ENCODE measurements at regions not wholly inside any gene's neighbourhood (a gene's known extent, or its start where the extent isn't known, plus 50 kb on each side); places are given as distances from the start of the nearest gene placed in this dataset.

- no peak for DNase-seq (ENCODE audit: low read depth)
Measured at GRCh38 chr1:209328196-209328595, 255.3 kb upstream of the CAMK1G start.

- no peak for DNase-seq (ENCODE audit: low read depth)
Measured at GRCh38 chr1:209335178-209335577, 248.3 kb upstream of the CAMK1G start.

GRCh38 chr1:209341146-209341545 lies 242.4 kb upstream of the CAMK1G start:
- DNase-seq (ENCODE audit: low read depth) = no peak

- DNase-seq (ENCODE audit: low read depth) = no peak
Measured at GRCh38 chr1:209341673-209342420, 241.7 kb upstream of the CAMK1G start.

- no peak for DNase-seq (ENCODE audit: low read depth)
Measured at GRCh38 chr1:209342441-209343175, 240.9 kb upstream of the CAMK1G start.

- DNase-seq (ENCODE audit: low read depth) = no peak
Measured at GRCh38 chr1:209343511-209343910, 240.0 kb upstream of the CAMK1G start.

DNA sequence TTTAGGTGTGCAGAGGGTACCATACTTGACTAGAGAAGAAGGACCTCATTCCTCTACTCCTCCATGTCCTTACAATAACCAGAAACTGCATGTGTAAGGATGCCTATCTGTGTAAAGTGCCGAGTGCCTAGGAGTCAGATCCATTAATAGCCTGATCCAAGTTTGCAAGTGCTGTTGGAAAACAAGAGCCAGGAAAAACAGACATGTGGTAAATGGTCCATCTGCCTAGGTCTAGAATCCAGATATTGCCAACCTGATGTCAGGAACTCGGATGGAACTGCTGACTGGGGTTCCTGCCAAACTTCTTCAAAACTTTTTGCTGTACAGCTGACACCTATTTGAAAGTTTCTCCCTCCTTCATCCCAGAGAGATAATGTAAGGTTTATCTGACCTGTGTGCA lies 239.4 kb upstream of the CAMK1G start:
- no peak for DNase-seq (ENCODE audit: low read depth)

DNA sequence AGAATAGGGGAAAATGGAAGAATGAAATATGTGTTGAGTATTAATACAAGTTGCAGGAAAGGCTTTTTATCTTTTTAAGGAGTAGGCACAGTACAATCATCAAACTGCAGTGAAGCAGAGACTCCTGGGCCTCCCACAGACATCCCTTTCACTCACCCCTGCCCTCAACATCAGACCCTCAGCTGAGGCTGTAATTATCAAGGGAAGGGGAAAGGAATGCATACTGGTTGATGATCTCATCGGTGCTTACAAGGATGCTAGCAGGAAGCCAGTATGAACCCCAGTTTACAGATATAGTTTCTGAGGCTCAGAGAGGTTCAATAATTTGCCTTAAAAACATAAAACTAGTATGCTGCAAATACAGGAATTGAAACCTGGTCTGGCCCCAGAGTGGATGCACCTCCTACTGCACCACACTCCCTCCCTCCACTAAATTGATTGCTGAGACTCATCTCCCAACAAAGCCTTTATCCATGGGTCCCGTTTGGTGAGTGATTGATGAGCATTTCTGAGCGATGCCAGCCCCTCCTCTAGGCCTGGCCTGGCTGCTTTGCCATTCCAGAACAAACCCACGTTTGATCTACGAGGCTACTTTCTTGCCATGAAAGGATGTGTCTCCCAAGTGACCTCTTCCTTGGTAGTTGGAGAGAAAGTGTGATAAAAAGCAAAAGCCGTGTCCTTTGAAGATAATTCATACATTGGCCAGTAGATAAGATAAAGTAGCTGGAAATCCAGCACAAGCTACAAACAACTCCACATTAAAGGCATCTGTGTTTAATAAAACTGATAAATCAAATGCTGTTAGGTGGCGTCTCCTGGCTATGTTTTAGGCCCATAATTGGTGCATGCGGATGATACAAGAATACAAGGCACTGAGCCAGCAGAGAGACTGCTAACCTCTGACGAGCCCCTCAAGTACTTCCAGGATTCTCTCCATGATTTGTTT lies 233.9 kb upstream of the CAMK1G start:
- DNase-seq (ENCODE audit: low read depth) = no peak

- DNase-seq (ENCODE audit: low read depth) = no peak
Measured at GRCh38 chr1:209353053-209353452, 230.5 kb upstream of the CAMK1G start.

DNA sequence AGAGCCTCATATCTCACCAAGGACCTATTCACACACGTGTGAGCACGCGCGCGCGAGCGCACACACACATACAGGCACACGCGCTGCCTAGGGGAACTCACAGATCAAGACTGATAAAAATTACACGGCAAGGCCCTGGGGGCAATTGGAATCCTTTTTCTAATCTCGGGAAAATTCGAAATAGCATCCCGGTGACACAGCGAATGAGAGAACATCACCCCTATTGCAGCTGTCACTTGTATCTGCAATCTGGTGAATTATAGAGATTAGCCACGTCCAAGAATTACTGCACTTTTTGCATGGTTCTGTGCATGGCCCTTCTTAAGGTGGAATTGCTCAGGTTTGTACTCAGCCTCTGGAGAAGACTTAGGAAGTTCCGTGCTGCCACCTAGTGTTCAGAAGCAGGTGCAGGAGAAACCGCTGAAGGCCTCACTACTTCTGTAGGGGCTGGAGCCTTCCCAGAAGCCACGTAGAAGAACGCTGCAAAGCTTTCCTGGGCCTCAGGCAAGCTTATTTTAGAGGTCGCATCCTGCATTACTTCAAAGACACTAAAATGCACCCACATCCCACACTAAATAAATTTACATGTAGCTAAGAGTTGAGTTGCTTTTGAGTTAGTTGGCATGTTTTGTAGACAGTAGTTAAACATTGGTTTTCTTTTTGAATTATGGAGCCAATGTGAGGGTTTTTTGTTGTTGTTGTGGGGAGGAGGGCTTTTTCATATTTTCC lies 229.2 kb upstream of the CAMK1G start:
- peak; percentile 4 for DNase-seq (ENCODE audit: low read depth)

DNA sequence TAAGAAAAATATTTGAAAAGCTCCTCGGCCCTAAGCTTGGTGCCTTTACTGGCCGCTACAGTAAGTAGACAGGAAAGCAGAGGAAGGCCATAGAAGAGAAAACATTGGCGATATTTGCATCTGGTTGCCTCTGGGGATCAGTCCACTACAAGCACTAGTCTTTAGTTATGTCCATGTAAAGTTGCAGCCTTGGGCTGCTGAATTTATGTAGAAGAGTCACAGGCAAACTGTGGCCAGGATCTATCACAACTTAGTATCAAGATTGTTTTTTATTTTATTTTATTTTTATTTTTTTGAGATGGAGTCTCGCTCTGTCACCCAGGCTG lies 228.7 kb upstream of the CAMK1G start:
- no peak for DNase-seq (ENCODE audit: low read depth)

GRCh38 chr1:209355415-209355814 lies 228.1 kb upstream of the CAMK1G start:
- DNase-seq (ENCODE audit: low read depth) = no peak

GRCh38 chr1:209356976-209357377 lies 226.5 kb upstream of the CAMK1G start:
- no peak for DNase-seq (ENCODE audit: low read depth)

DNA sequence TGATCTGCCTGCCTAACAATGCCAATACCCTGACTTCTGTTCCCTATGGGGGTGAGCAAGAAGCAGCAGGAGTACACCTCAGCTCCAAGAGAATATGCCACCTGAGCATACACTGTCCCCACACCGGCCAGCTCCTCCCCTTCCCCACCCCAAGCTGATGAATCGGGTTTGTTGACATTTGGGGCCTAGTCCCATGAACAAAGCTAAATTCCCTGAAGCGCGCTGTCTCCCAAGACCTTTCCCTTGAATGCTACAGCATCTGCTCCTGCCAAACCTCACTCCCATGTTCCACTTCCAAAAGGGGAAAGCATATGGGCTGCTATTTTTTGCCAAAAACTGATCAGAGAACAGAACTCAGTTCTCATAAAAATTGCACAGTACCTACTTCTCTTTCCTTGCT lies 220.4 kb upstream of the CAMK1G start:
- DNase-seq (ENCODE audit: low read depth) = no peak

- DNase-seq (ENCODE audit: low read depth) = no peak
Measured at GRCh38 chr1:209364716-209365115, 218.8 kb upstream of the CAMK1G start.

DNA sequence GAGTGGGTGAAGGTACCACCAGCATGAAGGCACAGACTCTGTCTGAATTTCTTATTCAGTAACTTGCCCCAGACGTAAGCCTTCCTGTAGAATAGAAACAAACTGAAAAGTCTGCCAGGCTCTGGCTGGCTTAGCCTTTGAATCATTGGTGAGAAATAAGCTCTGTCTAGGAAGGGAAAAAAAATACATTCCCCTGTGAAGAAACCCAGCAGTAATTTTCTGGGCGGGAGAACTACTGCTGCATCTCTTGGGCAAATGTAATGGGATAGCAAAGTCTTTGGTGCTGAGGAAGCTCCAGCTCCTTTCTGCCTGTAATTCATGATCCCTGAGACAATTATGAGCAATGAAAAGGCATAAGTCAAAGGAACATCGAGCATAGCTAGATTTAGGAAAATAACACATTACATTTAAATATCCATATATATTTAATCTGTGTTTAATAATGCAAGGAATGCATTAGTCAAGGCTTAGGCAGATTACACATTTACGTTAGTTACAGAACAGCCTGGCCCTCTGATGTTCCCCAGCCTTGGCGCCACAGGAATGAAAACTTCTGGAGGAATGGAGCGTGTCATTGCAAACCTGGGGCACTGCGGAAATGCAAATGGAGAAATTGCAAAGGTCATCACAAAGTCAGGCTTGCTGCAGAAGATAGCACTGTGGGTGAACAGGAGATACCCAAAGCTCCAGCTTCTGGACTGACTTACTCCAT lies 216.3 kb upstream of the CAMK1G start:
- no peak for DNase-seq (ENCODE audit: low read depth)

GRCh38 chr1:209368864-209369598 lies 214.5 kb upstream of the CAMK1G start:
- DNase-seq (ENCODE audit: low read depth) = no peak

GRCh38 chr1:209370241-209370995 lies 213.1 kb upstream of the CAMK1G start:
- no peak for DNase-seq (ENCODE audit: low read depth)

DNA sequence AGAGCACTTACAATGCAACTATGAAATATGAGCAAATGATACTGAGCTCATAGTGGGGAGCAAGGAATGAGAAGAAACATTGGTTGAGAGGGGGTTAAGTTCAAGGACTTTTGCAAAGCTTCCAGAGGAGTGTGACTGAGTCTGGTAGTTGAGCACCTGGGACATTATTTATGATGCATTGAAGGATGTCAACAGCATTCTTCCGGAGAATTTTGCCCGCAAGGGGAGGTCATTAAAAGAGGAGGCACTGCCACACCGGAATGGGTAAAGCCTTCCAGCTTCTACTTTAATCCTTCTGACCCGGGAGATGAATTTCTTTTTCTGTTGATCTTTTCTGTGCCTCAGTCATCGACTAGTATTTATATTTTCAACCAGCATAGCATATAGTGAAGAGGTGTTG lies 208.4 kb upstream of the CAMK1G start:
- DNase-seq (ENCODE audit: low read depth) = no peak
